HFFc6 (cell line): ENCODE measurements at regions not wholly inside any gene's neighbourhood (a gene's known extent, or its start where the extent isn't known, plus 50 kb on each side); places are given as distances from the start of the nearest gene placed in this dataset.

Source experiments
- DNase-seq: peaks from one replicate; pipeline ENCODE4 v3.0.0-alpha.2; 2018
- H3K27ac Mint-ChIP-seq: 2 replicates; pipeline ENCODE4 v1.8.0; 2020; ENCODE audit warnings: mild to moderate bottlenecking, mixed read lengths
- H3K27me3 Mint-ChIP-seq: 2 replicates; pipeline ENCODE4 v1.8.0; 2021; ENCODE audit warnings: mild to moderate bottlenecking, moderate library complexity, mixed read lengths; ENCODE audit not compliant: insufficient read depth
- H3K36me3 Mint-ChIP-seq: 2 replicates; pipeline ENCODE4 v1.8.0; 2021; ENCODE audit warnings: low read depth, mixed read lengths
- H3K4me1 Mint-ChIP-seq: 2 replicates; pipeline ENCODE4 v1.8.0; 2020; ENCODE audit warnings: low read depth, mixed read lengths
- H3K4me3 Mint-ChIP-seq: 2 replicates; pipeline ENCODE4 v1.8.0; 2020; ENCODE audit warnings: mild to moderate bottlenecking, moderate library complexity, mixed read lengths
- H3K9me3 Mint-ChIP-seq: 2 replicates; pipeline ENCODE4 v1.8.0; 2020; ENCODE audit warnings: mild to moderate bottlenecking, mixed read lengths
- TF ChIP-seq, protein P1 (sequence below): fragments of 200-600 bp; sonication (generic); IDR thresholded peaks from 2 replicates; pipeline ENCODE4 v1.5.0; 2021; ENCODE audit warnings: antibody characterized with exemption, mild to moderate bottlenecking

DNA sequence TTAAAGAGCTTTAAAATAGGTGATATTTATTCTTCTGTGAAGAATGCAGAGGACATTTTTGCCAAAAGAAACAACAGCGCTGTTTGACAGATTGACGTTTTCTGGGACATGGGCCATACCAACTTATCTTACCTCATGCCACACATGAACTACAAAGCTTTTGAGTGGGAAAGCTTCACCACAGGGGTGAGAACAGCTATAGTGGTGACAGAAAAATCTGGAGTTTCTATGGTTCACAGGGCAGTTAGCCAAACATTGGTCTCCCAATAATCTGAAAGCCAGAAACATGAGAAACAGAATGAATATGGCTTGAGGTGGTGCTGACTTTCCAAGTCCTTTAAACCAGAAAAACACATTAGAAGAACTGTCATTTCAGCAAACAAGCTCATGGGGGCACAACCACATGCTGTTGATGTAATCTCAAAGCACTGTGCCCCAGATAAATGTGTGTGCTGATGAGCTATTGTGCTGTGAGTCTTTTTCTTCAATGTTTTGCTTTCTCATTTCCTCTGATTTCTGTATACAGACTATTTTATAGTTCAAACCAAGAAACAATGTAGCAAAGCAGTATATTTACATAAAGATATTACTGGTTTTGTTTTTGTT lies 905.4 kb downstream of the SLC16A7 start:
- TF ChIP-seq, protein P1, sequence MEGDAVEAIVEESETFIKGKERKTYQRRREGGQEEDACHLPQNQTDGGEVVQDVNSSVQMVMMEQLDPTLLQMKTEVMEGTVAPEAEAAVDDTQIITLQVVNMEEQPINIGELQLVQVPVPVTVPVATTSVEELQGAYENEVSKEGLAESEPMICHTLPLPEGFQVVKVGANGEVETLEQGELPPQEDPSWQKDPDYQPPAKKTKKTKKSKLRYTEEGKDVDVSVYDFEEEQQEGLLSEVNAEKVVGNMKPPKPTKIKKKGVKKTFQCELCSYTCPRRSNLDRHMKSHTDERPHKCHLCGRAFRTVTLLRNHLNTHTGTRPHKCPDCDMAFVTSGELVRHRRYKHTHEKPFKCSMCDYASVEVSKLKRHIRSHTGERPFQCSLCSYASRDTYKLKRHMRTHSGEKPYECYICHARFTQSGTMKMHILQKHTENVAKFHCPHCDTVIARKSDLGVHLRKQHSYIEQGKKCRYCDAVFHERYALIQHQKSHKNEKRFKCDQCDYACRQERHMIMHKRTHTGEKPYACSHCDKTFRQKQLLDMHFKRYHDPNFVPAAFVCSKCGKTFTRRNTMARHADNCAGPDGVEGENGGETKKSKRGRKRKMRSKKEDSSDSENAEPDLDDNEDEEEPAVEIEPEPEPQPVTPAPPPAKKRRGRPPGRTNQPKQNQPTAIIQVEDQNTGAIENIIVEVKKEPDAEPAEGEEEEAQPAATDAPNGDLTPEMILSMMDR: no peak; the same call in 1 of the 2 replicates
- H3K4me1 Mint-ChIP-seq: no peaks in the 10 kb centered on the region
- H3K4me3 Mint-ChIP-seq: no peak overlapping the region
- no peak for DNase-seq
- no peaks in the 10 kb centered on the region for H3K9me3 Mint-ChIP-seq
- no peaks in the 10 kb centered on the region for H3K27me3 Mint-ChIP-seq
- H3K27ac Mint-ChIP-seq: no peak overlapping the region
- H3K36me3 Mint-ChIP-seq: no peaks in the 10 kb centered on the region

GRCh38 chr12:60522684-60523400 lies 927.0 kb downstream of the SLC16A7 start:
- H3K27me3 Mint-ChIP-seq: no peaks in the 10 kb centered on the region
- H3K4me3 Mint-ChIP-seq: no peak overlapping the region
- no peaks in the 10 kb centered on the region; the same call in 1 of the 2 replicates for H3K9me3 Mint-ChIP-seq
- H3K27ac Mint-ChIP-seq: no peak overlapping the region
- TF ChIP-seq, protein P1: no peak
- no peak for DNase-seq
- H3K4me1 Mint-ChIP-seq: no peaks in the 10 kb centered on the region
- H3K36me3 Mint-ChIP-seq: no peaks in the 10 kb centered on the region

DNA sequence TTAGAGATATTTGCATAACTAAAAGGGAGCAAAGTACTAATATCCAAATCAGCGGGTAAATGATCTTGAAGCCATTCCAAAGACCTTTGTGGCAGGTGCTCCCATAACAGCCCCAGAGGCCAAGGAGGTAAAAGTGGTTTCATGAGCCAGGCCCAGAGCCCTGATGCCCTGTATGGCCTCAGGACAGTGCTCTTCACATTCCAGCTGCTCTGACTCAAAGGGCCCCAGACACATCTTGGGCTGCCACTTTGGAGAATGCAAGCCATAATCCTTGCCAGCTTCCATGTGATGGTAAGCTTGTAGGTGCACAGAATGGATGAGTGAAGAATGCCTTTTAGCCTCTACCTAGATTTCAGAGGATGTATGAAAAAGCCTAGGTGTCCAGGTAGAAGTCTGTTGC lies 933.4 kb downstream of the SLC16A7 start:
- Mint-ChIP-seq H3K9me3 (no peaks in the 10 kb centered on the region), H3K36me3 (no peaks in the 10 kb centered on the region), H3K4me3 (no peak overlapping the region), H3K4me1 (no peaks in the 10 kb centered on the region), H3K27me3 (no peaks in the 10 kb centered on the region; the same call in 1 of the 2 replicates), H3K27ac (no peak overlapping the region)
- TF ChIP-seq, protein P1: no peak
- no peak for DNase-seq

DNA sequence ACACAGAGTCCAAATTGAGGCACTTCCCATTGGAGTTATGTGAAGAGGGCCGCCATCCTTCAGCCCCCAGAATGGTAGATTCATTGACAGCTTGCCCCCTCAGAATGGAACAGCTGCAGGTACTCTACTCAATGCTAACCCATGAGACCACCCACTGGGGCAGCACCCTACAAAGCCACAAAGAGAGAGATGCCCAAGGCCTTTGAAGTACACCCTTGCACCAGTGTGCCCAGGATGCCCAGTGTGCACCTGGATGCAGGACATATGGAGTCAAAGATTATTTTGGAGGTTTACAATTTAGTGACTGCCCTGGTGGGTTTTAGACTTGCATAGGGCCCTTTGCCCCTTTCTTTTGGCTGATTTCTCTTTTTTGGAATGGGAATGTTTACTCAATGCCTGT lies 933.9 kb downstream of the SLC16A7 start:
- TF ChIP-seq, protein P1: no peak
- no peaks in the 10 kb centered on the region for H3K9me3 Mint-ChIP-seq
- no peaks in the 10 kb centered on the region for H3K36me3 Mint-ChIP-seq
- H3K4me3 Mint-ChIP-seq: no peak overlapping the region
- no peaks in the 10 kb centered on the region; the same call in 1 of the 2 replicates for H3K27me3 Mint-ChIP-seq
- H3K4me1 Mint-ChIP-seq: no peaks in the 10 kb centered on the region
- H3K27ac Mint-ChIP-seq: no peak overlapping the region
- no peak for DNase-seq

DNA sequence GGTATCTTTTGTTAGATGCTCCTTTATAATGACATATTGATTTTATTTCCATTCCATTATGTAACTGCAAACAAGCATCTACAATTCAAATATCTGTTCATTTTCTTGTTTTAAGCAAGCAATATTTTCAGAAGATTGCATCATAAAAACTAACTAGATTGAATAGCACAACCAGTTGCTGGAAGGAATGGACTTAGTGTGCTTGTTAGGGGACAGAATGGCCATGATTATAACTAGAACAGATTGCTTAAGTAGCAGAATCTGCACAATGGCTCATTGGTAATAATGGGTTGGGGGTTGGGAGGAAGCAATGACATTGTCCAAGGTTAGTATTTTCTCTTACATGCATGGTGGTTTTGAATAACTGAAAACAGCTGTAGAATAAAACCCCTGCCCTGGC lies 939.5 kb downstream of the SLC16A7 start:
- Mint-ChIP-seq H3K27ac (no peak overlapping the region), H3K27me3 (no peaks in the 10 kb centered on the region; the same call in 1 of the 2 replicates), H3K9me3 (no peaks in the 10 kb centered on the region), H3K36me3 (no peaks in the 10 kb centered on the region), H3K4me3 (no peak overlapping the region), H3K4me1 (no peaks in the 10 kb centered on the region)
- TF ChIP-seq, protein P1: no peak
- DNase-seq: no peak
